Loucy (cell line): ENCODE measurements at regions not wholly inside any gene's neighbourhood (a gene's known extent, or its start where the extent isn't known, plus 50 kb on each side); places are given as distances from the start of the nearest gene placed in this dataset.

Source experiments
- H2AFZ ChIP-seq: fragments of 200-600 bp; sonication (generic); 2 replicates; pipeline ENCODE4 v1.6.0; 2016; ENCODE audit warnings: antibody characterized with exemption, mild to moderate bottlenecking, low read length, moderate library complexity
- H3F3A ChIP-seq: fragments of 200-600 bp; 2 replicates; pipeline ENCODE4 v1.6.0; 2016; ENCODE audit warnings: antibody characterized with exemption, low read depth, mild to moderate bottlenecking
- H3K27me3 ChIP-seq: fragments of 200-600 bp; sonication (generic); 2 replicates; pipeline ENCODE4 v1.6.1; 2014; ENCODE audit warnings: low read length, mild to moderate bottlenecking; ENCODE audit not compliant: insufficient read depth, poor library complexity, severe bottlenecking
- H3K36me3 ChIP-seq: fragments of 200-600 bp; sonication (generic); 2 replicates; pipeline ENCODE4 v1.6.1; 2016; ENCODE audit warnings: low read length; ENCODE audit not compliant: insufficient read depth
- H3K4me1 ChIP-seq: fragments of 200-600 bp; sonication (generic); 2 replicates; pipeline ENCODE4 v1.5.1; 2014; ENCODE audit warnings: low read length, mild to moderate bottlenecking; ENCODE audit not compliant: insufficient read depth, poor library complexity, severe bottlenecking
- H3K4me2 ChIP-seq: fragments of 200-600 bp; sonication (generic); 2 replicates; pipeline ENCODE4 v1.6.0; 2014; ENCODE audit warnings: antibody characterized with exemption, low read length, low read depth, mild to moderate bottlenecking; ENCODE audit not compliant: poor library complexity, severe bottlenecking
- H3K4me3 ChIP-seq: fragments of 200-600 bp; sonication (generic); 2 replicates; pipeline ENCODE4 v1.5.1; 2014; ENCODE audit warnings: low read length, mild to moderate bottlenecking, mixed read lengths; ENCODE audit not compliant: poor library complexity, severe bottlenecking
- H3K79me2 ChIP-seq: fragments of 200-600 bp; sonication (generic); 2 replicates; pipeline ENCODE4 v1.6.1; 2014; ENCODE audit warnings: low read length; ENCODE audit not compliant: insufficient read depth
- H3K9ac ChIP-seq: fragments of 200-600 bp; sonication (generic); 2 replicates; pipeline ENCODE4 v1.6.0; 2014; ENCODE audit warnings: mild to moderate bottlenecking, low read depth, low read length, moderate library complexity; ENCODE audit not compliant: poor library complexity, severe bottlenecking
- H3K9me2 ChIP-seq: fragments of 200-600 bp; sonication (generic); replicated peaks from 2 replicates; pipeline ENCODE4 v1.6.1; 2016; ENCODE audit warnings: low read depth, low read length, mixed read lengths
- H3K9me3 ChIP-seq: fragments of 200-600 bp; sonication (generic); 2 replicates; pipeline ENCODE4 v1.6.1; 2014; ENCODE audit warnings: mild to moderate bottlenecking, antibody characterized with exemption, low read length, low read depth; ENCODE audit not compliant: insufficient read depth
- H4K20me1 ChIP-seq: fragments of 200-600 bp; sonication (generic); 2 replicates; pipeline ENCODE4 v1.6.0; 2014; ENCODE audit warnings: antibody characterized with exemption, low read length, mild to moderate bottlenecking; ENCODE audit not compliant: insufficient read depth, poor library complexity, severe bottlenecking
- EZH2phosphoT487 ChIP-seq: fragments of 200-600 bp; IDR thresholded peaks from 2 replicates; pipeline ENCODE4 v1.6.1; 2018; ENCODE audit warnings: antibody characterized with exemption, mild to moderate bottlenecking, moderate library complexity, borderline replicate concordance
- TF ChIP-seq, protein P1 (sequence below): fragments of 200-600 bp; sonication (generic); conservative IDR thresholded peaks from 2 replicates; pipeline ENCODE4 v1.5.1; 2014; ENCODE audit warnings: mild to moderate bottlenecking, antibody characterized with exemption, low read length

DNA sequence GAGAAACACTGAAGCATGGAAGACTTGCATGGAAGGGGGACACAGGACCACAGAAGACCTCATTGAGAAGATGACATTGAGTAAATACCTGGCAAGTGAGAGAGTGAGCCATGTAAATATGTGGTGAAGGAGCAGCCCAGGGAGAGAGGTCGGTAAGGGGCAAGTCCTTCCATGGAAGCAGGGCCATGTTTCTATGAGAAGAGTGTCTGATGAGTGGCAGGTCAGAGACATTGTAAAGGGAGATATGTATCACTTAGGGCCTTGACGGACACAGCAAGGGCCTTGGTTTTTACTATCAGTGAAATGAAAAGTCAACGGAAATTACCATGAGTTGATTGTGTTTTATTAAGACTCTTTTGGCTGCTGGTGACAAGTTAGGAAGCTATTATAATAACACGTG is 336.4 kb downstream of the PLK2 start:
- no peaks in the 10 kb centered on the region for H3K27me3 ChIP-seq
- no peaks in the 10 kb centered on the region for H3K9me2 ChIP-seq
- H2AFZ ChIP-seq, result no peak overlapping the region
- H3K4me3 ChIP-seq, result no peak overlapping the region
- TF ChIP-seq, protein P1, sequence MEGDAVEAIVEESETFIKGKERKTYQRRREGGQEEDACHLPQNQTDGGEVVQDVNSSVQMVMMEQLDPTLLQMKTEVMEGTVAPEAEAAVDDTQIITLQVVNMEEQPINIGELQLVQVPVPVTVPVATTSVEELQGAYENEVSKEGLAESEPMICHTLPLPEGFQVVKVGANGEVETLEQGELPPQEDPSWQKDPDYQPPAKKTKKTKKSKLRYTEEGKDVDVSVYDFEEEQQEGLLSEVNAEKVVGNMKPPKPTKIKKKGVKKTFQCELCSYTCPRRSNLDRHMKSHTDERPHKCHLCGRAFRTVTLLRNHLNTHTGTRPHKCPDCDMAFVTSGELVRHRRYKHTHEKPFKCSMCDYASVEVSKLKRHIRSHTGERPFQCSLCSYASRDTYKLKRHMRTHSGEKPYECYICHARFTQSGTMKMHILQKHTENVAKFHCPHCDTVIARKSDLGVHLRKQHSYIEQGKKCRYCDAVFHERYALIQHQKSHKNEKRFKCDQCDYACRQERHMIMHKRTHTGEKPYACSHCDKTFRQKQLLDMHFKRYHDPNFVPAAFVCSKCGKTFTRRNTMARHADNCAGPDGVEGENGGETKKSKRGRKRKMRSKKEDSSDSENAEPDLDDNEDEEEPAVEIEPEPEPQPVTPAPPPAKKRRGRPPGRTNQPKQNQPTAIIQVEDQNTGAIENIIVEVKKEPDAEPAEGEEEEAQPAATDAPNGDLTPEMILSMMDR, result no peak
- no peak for TF ChIP-seq EZH2phosphoT487
- H3K9ac ChIP-seq, result no peak overlapping the region
- H4K20me1 ChIP-seq, result no peaks in the 10 kb centered on the region
- no peaks in the 10 kb centered on the region for H3K79me2 ChIP-seq
- H3K4me1 ChIP-seq, result peaks cover 4% of the 10 kb centered on the region
- no peak overlapping the region for H3K4me2 ChIP-seq
- no peaks in the 10 kb centered on the region for H3K9me3 ChIP-seq
- H3K36me3 ChIP-seq, result no peaks in the 10 kb centered on the region
- H3F3A ChIP-seq, result no peaks in the 10 kb centered on the region

DNA sequence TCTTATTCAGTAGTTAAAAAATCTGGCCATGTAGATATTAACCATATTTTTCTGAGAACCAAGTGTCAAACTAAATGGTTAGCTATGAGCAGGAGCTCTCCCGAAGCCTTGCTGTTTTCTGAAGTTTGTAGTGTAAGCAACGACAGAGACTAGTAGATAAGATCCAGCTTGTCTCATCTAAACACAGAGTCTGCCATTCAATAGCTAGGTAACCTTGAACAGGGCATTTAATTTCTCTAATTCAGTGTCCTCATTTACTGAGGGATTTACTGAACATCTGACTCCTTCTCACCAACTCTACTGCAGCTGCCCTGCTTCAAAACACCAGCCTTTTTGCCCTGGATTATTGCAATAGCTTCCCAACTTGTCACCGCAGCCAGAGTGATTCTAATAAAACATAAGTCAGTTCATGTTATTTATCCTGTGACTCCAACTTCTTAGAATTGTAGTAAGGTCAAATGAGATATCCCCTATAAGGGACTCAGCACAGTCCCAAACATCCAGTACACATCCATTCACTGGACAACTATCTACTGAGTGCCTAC is 337.0 kb downstream of the PLK2 start:
- Histone ChIP-seq H3K4me2 (no peak overlapping the region), H3K9me2 (no peaks in the 10 kb centered on the region), H4K20me1 (no peaks in the 10 kb centered on the region), H2AFZ (no peak overlapping the region), H3K9me3 (no peaks in the 10 kb centered on the region), H3F3A (no peaks in the 10 kb centered on the region), H3K79me2 (no peaks in the 10 kb centered on the region), H3K9ac (no peak overlapping the region), H3K27me3 (no peaks in the 10 kb centered on the region), H3K4me1 (peaks cover 4% of the 10 kb centered on the region), H3K36me3 (no peaks in the 10 kb centered on the region), H3K4me3 (no peak overlapping the region)
- TF ChIP-seq EZH2phosphoT487, result no peak
- TF ChIP-seq, protein P1, result no peak

DNA sequence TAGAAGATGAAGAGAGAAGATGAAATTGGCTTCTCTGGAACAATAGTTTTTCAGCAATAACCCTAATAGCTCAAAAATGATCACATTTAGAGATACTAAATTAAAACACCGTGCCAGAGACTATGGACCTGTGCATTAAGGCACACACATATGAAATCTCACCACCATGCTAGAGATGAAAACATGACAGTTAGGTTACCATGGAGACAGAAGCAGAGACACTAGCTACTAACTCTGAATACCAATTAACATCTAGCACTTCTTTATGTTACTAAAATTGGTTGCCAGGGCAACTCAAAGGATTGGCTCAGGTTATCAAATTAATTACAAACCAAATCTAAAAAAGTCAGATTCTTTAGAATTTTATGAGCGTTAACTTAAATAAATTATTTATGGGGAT is 337.7 kb downstream of the PLK2 start:
- Histone ChIP-seq H3K4me2 (no peak overlapping the region), H3K27me3 (no peaks in the 10 kb centered on the region)
- TF ChIP-seq EZH2phosphoT487, result no peak
- TF ChIP-seq, protein P1, result no peak

More for the DNA sequence above, 337.7 kb downstream of the PLK2 start:
- Histone ChIP-seq H2AFZ (no peak overlapping the region), H3K4me3 (no peak overlapping the region), H4K20me1 (no peaks in the 10 kb centered on the region), H3K79me2 (no peaks in the 10 kb centered on the region), H3K9ac (no peak overlapping the region), H3K9me3 (no peaks in the 10 kb centered on the region), H3K36me3 (no peaks in the 10 kb centered on the region), H3K4me1 (peaks cover 4% of the 10 kb centered on the region), H3F3A (no peaks in the 10 kb centered on the region), H3K9me2 (no peaks in the 10 kb centered on the region)
